Bone marrow (tissue), 2 donors: ENCODE measurements at regions not wholly inside any gene's neighbourhood (a gene's known extent, or its start where the extent isn't known, plus 50 kb on each side); places are given as distances from the start of the nearest gene placed in this dataset.
"Not testable (repeated sequence)": the region's sequence is repeated elsewhere in the genome, so short reads cannot be mapped to it uniquely, and the experiment has no call there.

Source experiments
- DNase-seq, 2 donors: peaks; one replicate each; lab custom pipeline; 2025; lab: John Stamatoyannopoulos, UW

DNA sequence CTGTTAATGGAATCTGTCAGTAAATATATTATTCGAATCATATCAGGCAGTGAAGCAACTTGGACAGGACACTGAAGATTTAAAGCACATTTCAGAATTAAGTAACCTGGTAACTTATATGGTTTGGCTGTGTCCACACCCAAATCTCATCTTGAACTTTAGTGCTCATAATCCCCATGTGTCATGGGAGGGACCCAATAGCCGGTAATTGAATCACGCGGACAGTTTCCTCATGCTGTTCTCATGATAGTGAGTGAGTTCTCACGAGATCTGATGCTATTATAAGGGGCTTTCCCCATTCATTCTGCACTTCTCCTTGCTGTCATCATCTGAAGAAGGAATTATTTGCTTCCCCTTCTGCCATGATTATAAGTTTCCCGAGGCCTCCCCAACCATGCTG is 83.2 kb upstream of the COL1A2 start:
- no peak for DNase-seq

DNA sequence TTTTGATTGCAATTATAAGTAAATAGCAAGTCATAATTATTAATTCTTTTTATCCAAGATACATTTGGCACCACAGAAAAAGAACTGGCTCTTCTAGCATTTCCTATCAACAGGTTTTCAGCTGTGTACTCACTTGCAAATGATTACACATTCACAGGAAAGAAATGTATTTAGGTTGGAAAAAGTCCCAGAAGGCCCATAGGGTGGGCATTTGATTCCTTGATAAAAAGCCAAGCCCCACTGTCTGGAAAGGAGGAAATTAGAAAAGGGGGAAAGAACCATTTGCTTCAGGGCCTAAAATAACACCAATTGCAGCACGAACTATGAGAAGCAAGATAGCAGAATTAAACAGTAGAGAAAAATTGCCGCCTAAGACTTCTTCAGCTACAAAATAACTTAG is 80.8 kb upstream of the COL1A2 start:
- no peak for DNase-seq

DNA sequence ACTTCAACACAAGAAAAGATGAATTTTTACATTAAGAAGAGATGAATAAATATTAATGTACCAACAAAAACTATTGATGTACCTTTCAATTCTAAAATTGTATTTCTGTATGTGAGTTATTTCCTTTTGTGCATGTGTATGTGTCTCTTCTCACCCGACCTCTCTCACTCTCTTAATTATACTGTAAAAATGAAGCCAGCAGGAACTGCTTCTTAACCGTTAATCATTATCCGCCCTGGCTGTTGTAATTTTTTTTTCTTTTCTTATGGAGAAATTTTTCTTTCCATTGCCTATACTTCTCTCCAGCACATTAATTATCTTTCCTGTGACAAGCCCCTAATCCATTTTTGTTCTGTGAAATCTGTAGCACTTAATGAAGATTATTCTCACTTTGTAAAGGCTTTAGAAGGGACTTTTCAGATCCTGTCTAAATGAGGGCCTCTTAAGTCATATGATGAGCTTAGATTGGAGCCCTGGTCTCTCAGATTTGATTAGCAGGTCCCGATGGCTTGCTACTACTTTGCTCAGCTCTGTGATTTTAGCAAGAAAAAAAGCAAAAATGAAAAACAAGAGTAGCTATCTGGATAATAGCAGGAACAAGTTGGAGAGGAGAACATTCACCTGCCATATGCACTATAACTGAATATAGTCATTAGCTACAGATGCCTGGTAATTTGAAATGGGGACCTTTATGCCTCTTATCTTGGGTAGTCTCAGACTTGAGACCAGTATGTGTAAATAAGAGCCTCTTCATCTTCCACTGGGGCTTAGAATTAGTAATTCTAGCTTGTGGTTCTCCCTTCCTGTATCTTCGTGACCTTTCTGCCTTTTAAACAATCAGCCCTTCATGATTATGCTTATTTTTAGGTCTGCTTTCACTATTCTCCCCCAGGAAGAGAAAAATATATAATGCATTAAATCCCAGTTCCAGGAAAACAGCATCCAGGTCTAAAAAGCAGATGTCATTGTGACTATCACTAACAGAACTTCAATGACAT is 80.0 kb upstream of the COL1A2 start:
- DNase-seq = no peak

DNA sequence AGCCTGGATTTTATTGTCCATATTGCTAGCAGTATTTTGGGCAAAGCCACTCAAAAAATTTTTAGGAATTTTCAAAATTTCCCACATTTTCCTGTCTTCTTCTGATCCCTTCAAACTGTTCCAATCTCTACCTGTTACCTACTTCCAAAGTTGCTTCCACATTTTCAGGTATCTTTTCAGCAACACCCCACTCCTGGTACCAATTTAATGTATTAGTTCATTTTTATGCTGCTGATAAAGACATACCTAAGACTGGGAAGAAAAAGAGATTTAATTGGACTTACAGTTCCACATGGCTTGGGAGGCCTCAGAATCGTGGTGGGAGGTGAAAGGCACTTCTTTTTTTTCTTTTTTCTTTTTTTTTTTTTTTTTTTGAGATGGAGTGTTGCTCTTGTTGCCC is 73.6 kb upstream of the COL1A2 start:
- not testable (repeated sequence) for DNase-seq

DNA sequence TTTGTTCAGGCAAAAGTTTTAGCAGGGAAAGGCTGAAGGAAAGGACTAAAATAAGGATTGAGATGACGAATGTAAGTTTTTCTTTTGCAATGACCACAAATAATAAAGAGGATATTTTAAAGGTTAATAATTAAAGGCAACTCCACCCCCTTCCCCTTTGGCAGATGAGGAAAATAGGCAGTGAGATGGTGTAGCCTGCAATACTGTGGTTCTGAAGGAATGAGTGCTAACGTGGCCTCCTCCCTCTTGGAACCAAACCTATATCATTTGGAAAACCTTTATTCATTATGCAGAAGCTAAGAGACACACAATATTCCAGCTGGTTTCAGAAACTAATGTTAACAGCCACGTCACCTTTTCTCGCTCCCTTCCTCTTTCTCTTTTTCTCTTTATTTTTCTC is 70.9 kb upstream of the COL1A2 start:
- no peak for DNase-seq

DNA sequence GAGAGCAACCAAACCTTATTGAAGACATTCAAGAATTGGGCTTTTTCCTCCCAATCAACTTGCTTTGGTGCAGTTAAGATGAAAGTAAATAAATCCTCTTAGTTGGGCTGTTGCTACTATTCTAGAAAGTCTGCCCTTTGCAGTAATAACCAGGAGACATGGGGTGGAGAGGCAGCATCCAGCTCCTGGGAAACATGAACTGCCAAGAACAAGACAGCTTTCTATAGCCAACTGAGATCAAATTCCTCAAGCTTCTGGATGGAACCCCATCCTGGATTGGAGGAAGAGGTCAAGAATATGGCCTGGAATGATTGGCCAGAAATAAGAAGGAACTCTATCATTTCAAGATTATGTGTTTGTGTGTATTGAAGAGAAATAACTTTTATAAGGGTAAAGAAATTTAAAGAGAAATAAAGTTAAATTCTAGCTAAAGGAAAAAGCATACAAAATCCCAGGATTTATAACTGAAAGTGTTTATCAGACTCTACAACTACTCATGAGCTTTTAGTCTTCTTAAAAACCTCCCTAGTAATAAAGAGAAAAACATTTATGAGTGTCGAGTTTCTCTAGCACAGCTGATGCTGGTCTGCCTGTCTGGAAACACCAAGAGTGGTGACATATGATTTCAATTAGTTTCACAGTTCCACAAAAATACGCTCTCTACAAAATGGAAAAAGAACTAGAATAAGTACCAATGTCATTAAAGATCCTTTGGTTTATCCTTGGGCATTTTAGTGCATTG is 70.1 kb upstream of the COL1A2 start:
- no peak for DNase-seq

DNA sequence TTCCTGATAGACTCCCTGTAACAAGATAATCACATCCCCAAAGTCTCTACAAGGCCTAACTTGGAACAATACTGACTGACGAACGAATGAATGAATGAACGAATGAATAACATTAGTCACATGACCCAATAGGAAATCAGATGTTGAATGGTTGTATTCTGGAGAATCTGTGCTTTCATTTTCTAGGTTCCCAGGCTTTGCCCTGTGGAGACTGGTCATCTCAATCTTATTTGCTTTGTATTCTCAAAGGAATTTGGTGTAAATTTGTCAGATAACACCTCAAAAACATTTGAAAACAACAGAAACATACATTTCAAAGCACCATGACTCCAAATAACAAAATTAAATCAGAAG is 69.6 kb upstream of the COL1A2 start:
- no peak for DNase-seq

DNA sequence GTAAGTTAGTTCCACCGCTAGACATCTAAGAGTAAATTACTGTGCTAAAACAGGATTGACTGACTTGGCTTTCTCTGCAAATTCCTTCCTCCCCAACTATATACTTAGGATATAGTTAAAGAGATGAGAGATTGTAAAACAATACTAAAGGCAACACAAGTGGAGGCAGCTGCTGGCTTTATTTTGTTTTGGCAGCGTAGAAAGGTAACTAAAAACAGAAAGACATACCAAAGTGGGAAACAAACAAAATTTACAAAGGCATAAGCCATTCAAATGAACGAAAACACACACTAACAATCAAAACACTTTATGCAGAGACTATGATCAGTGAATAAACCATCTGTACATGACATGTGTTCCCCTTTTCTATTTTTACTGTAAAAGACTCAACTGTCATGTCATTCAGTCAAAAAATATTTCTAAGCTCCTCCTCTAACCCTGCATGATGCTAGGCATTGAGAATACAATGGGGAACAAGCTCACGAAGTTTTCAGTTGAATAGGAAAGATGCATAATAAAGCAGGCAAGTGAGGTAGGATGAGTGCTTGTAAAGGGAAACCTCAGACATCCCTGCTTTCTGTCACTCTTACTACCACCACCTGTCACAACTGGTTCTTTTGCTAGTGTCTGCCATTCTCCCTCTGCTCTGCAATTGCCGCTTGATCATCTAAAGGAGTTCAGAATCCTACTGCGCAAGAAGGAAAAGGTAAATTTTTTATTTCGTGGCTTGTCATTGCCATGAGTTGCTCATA is 64.2 kb upstream of the COL1A2 start:
- no peak for DNase-seq

DNA sequence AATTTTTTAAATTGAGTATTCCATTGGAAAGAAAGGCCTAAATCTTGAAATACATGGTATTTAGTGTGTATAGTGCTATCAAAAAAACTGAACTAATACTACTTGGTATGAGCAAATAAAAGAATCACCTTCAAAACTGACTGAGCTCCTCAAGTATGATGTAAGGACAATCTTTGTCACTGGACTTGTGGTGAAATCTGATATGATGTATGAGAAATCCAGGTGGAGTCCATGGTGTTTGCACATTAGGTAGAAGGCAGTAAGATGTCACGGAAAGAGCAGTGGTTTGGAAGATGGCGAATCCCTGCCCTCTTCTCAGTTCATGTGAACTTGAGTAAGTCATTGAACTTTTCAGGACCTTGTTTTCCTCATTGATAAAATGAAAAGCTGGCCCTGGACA is 62.1 kb upstream of the COL1A2 start:
- DNase-seq = no peak

DNA sequence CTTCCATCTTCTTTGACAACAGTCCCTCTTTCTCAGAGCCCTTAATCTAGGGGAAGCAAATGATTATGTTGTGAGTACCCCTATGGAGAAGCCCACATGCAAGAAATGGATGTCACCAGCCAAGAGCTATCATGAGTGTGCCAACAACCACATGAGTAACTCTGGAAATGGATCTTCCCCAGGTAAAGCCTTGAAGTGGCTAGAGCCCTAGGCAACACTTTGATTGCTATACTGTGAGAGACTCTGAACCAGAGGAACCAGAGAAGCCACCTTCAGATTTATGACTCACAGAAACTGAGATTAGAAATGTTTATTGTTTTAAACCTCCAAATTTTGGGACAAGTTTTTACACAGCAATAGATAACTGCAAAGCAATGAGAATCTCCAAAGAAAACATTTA is 60.9 kb upstream of the COL1A2 start:
- no peak for DNase-seq

DNA sequence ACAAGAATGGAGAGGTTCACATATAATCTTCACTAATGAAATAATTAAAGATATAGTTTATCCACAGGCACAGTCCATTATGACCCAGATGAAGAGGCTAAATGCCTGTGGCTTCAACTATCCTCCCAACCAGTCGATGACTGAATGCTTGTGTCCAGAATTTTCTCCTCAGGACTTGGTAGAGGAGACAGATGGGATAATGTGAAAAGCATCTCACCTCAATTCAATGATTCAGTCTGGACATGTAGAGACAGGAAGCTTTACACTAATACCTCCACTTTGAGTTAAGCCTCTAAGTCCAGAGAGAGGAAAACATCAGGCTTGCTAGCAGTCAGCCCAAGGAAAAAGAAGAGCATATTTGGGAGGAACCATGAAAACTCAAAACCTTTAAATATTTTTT is 59.1 kb upstream of the COL1A2 start:
- DNase-seq = no peak

DNA sequence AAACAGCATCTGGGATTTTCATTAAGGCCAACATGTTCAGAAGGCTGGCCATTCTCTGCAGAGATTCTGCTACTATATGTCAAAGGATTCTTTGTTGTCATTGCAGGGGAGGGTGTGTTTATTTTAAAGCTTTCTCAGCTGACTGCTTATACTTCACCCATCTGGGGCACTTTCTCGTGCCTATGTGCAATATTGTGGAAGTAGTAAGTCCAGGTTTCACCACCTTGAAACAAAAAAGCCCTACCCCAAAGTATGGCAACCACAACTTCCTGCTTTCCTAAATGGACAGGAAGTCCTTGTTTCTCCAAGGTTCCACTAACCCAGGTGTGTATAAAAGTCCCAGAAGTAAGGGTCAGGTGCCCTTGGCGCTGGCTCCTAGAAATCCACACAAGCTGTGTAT is 58.7 kb upstream of the COL1A2 start:
- DNase-seq = no peak

DNA sequence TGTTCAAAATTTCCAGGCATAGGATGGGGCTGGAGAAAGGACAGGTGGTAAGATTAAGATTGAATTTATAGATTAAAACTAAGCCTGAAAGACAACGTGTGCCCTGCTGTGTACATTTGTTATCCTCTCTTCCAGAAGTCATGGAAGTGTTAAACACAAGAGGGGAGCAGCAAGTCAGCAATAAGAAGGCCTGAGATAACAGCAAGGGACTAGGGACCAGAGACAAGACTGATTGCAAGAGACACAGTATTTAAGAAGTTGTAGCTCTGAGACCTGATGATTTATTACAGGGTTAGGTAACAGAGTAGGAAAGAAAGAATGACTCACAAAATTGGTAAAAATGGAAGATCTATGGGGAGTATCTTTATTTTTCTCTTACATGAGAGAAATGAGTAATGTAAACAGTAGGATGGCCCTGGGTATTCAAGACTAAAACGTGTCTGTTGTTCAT is 55.7 kb upstream of the COL1A2 start:
- no peak for DNase-seq

DNA sequence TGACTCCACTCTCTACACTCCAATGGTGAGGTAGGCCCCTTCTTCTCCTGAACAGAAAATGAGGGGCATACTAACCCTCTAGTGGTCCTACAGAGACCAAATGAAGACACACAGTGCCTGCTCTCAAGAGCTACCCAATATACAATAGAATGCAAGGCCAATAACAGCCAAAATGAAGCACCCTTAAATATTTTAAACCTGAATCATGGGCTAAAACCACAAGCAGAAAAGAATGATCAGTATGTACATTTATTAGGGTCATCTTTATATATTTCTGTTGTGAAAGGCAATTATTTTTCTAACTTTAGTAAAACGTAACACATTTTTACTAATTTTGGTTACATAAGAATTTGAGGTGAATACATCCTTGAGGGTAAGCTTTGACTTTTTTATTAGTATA is 49.9 kb upstream of the COL1A2 start:
- DNase-seq = no peak
